AML-193 (cell line): ENCODE measurements at regions not wholly inside any gene's neighbourhood (a gene's known extent, or its start where the extent isn't known, plus 50 kb on each side); places are given as distances from the start of the nearest gene placed in this dataset.
"Not testable (repeated sequence)": the region's sequence is repeated elsewhere in the genome, so short reads cannot be mapped to it uniquely, and the experiment has no call there.

Experiments
- DNase-seq, 2 experiments: peaks; one replicate each; lab custom pipeline; 2025; lab: John Stamatoyannopoulos, UW

DNA sequence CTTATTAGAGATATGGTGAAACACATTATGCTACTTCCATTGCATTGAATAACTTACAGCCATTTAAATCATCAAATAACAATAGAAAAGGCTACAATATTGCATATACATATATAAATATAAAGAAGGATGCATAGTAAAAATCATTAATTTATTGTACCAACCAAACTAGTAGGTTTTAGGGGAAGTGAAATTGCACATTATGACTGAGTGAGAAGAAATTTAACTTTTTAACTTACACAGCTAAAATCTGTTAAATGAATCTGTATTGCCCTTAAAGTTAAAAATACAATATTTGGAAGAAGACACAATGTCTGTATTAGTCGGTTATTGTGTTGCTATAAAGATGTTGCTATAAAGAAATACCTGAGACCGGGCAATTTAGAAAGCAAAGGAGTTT is 2073.7 kb upstream of the ACO1 start:
- DNase-seq: no peak

DNA sequence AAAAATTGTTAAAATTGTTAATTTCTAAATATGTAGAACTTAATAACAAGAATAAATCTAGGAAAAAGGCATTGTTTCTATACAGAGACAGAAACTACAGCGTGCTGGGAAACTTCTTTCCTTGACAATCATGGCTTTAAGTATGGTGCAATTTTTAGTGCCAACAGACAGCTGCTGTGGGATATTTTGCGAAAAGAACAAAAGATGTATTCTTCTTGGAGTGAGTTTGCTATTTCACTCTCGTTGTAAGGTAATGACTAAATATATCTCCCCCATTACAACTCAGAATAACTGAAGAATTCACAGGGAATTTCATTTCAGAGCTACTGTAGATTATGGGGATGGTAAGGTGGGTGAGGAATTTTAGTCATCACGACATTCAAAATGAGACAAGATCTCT is 2055.0 kb upstream of the ACO1 start:
- no peak for DNase-seq

DNA sequence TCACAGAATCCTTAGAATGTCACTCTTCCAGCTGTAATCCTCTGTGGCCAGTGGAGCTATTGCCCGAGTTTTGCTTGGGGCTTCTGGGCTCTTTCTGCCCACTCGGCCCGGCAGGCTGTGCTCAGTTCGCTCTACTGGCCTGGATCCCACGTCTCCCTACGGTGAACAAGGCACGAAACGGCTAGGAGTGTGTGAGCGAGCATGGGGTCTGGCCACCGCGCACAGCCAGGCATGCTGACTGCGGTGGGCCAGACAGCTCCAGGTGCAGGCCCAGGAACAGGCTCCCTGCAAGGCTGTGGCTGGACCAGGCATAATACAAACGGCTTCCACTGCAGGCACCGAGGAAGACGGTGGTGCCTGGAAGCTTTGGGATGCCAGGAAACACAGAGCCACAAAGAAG is 2035.5 kb upstream of the ACO1 start:
- no peak for DNase-seq

DNA sequence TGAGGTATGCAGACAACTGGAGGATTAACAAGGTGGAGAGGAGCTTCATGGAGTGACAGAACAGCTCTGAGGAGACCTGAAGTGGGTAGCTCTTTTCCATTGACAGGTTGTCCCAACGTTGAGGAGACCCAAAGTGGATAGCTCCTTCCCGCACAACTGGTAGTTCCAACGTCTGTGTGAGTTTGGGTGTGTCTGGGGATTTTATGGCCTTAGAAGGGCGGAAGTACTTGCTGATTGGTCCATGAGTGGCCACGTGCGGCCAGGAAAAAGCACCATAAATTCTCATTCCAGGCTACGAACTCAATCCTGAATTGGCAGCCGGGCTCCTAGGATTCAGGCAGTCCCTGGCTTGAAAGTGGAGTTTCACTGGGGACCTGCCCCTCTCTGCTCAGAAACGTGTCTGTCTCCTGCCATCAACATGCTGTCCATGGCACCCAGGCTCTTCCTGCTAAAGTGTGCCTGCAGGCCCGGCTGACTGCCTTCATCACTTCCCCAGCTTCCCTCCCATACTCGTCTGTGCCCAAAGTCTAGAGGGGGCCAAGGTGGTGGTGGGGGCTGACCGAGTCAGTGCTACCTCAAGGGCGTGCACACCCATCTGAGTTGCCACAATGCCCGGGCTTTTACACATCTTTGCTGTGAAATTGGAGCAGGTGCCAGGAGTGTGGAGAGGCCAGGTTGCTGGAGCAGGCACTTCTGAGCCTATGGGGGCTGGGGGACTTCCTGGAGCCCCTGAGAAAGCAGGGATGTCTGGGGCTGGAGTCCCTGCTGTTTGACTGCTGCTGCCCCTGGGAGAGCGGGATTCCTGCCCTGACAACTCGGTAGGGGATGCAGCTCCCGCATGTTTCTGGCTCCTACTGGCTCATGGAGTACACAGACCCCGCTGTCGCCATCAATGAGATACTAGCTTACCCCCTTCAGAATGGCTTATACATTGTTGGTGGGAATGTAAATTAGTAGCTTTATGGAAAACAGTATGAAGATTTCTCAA is 2034.6 kb upstream of the ACO1 start:
- no peak for DNase-seq

DNA sequence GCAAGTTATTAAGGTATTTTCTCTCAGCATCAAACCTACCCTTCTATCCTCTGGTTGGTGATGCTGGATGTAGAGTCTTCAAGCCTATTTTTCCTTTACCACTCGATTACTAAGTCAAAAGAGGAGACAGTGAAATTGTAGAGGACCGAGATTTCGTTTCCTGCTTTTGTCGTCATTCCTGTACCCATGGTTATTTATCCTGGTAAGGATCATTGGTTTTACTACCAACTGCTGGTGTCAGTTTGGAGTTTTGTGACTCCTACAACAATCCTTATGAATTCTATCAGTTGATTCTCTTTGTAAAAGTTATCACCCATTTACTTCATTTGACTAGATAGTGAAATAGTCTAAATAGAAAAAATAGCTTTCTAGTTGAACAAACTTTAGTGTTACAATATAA is 2028.2 kb upstream of the ACO1 start:
- DNase-seq: no peak

DNA sequence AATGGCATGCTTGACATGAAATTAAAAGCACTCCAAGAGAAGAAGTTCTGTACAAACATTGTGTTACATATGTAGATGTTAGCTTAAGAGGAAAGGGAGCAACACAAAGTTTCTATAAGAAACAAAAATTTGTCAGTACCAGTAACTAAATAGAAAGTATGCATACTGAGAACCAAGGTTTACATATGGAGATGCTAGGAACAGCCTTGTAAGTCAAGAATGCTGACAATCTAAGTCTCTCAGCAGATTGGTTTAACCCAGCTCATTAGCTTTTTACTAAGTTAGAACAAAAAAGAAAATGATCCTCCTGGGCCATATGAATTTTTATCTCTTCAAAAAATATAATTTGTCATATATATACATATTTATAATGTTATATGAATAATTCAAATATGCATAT is 2022.1 kb upstream of the ACO1 start:
- no peak for DNase-seq

DNA sequence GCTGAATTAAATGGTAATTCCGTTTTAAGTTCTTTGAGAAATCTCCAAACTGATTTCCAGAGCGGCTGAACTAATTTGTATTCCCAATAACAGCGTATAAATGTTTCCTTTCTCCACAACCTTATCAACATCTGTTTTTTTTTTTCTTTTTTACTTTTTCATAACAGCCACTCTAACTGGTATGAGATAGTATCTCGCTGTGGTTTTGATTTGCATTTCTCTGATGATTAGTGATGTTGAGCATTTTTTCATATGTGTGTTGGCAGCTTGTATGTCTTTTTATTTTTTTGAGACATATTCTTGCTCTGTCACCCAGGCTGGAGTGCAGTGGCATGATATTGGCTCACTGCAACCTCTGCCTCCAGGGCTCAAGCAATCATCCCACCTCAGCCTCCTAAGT is 2018.3 kb upstream of the ACO1 start:
- DNase-seq: not testable (repeated sequence)

DNA sequence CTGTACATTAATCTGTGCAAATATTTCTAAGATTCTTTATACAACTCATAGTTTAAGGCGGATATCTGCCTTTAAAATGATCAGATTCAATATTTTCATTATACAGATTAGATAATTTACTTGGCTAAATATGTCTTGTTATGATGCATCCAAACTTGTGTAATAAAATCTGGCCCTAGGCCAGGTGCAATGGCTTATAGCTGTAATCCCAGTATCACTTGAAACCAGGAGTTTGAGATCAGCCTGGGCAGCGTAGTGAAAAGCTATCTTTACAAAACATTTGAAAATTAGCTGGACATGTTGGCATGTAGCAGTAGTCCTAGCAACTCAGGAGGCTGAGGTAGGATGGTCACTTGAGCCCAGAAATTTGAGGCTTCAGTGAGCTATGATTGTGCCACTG is 2002.2 kb upstream of the ACO1 start:
- DNase-seq: no peak

DNA sequence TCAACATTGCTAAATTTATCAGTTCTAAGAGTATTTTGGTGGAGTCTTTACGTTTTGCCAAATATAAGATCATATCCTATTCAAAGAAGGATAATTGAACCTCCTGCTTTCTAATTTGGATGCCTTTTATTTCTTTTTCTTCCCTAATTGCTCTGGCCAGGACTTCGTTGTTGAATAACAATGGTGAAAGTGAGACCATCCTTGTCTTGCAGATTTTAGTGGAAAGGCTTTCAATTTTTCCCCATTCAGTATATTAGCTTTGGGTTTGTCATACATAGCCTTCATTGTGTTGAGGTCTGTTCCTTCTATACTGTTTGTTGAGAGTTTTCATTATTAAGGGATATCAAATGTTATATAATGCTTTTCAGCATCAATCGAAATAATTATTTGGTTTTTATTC is 1974.2 kb upstream of the ACO1 start:
- no peak for DNase-seq

DNA sequence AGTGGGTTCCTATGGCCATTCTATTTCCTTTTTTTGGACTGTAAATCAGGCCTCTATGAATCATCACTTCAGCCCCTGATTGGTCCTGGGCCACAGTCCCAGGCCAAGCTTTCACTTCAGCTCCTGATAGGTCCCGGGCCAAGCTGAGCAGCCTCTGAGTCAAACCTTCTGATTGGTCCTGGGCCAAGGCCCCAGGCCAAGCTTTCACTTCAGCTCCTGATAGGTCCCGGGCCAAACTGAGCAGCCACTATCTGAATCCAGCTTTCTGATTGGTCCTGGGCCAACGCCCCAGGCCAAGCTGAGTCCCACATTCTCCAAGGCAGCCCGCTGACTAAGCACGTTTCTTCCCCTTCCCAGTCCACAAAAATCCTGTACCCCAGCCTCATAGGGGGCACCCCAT is 1972.9 kb upstream of the ACO1 start:
- DNase-seq: no peak

DNA sequence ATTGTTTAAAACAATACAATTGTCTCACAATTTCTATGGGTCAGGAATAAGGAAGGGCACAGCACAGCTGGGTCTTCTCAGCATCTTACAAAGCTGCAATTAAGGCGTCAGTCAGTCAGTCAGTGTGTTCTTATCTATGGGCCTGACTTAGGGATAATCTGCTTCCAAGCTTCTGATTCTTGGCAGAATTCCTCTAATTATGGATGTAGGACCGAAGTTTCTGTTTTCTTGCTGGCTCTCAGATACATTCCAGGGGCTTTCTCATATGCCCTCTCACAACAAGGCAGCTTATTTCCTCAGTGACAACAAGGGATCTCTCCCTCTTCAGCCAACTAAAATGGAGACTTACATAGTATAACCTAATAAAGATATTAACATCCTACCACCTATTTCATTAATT is 1925.3 kb upstream of the ACO1 start:
- no peak for DNase-seq

DNA sequence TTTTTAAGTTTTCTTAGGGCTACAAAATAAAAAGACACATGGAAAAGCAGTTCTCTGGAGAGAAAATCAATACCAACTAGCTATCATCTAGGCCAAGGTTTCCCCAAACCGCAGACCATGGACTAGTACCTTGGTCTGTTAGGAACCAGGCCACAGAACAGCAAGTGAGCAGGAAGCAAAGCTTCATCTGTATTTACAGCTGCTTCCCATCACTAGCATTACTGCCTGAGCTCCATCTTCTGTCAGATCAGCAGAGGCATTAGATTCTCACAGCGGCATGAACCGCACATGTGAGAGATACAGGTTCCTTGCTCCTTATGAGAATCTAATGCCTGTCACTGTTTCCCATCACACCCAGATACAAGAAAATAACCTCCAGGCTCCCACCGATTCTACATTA is 1907.6 kb upstream of the ACO1 start:
- DNase-seq: no peak

DNA sequence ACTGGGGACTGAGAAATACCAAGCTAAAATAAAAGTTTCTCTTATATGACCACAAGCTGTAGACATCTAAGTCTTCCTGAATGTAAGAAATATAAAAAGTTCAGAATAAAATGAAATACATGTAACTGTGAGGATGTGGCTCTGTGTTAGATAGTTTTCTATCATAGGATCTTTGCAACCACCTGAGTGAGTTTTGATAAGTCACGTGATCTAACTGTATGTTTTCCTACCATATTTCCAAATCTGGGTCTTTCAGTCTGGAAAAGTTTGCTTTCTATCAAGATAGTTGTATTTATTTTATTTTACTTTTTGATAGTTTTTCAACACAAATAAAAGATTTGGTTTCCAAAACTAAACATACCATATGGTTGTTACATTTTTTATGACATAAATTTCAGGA is 1905.8 kb upstream of the ACO1 start:
- no peak for DNase-seq

DNA sequence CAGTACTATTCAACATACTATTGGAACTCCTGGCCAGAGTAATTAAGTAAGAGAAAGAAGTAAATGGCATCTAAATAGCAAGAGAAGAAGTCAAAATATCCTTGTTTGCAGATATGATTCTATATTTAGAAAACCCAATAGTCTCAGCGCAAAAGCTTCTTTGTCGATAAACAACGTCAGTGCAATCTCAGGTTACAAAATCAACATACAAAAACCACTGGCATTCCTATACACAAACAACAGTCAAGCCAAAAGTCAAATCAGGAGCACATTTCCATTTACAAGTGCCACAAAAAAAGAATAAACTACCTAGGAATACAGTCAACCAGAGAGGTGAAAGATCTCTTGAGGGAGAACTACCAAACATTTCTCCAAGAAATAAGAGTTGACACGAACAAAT is 1901.9 kb upstream of the ACO1 start:
- no peak for DNase-seq

DNA sequence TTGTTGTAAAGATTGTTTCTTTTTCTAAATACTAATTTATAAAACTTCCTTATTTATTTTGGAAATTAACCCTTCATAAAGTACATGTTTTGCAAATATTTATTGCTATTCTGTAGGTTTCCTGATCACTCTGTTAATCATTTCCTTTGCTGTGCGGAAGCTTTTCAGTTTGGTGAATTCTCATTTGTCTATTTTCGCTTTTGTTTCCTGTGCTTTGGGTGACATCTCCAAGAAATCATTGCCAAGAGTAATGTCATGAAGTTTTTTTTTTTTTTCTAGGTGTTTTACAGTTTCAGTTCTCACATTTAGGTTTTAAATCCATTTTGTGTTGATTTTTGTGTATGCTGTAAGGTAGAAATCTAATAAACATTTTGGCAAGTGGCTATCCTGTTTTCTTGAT is 1899.8 kb upstream of the ACO1 start:
- no peak for DNase-seq

DNA sequence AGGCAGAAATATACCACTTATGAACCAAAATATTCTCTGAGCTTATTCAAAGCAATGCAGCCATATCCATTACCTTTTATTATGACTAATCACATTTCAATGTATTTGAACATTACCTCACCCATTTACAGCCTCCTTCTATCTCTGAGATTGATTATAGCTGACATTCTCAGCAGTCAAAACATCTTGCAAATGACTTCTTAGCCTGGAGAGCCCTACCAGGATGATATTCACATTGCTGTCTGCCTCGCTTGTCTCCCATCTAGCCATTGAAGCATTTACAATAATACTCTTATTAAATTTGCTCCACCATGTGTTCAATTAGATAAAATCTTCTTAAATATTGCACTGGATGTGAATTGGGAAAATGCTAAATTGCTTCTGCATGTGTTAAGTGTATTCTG is 1879.9 kb upstream of the ACO1 start:
- DNase-seq: no peak

DNA sequence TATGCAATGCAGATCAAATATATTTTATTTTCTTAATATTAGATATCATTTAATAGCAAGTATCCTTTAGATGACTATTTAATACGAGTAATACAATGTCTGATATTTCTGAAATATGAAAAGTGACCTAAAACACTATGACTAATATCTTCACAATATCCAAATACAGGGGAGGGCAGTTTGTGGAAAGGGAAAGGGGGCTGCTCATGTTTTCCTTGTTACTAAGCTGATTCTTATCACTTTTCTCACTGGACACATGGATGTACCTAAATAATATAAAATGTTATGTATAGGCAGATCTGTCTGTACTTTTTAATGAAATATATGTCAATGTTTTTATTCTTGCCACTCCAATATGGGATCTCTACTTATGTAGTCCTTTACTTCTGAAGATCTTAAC is 1879.1 kb upstream of the ACO1 start:
- no peak for DNase-seq

DNA sequence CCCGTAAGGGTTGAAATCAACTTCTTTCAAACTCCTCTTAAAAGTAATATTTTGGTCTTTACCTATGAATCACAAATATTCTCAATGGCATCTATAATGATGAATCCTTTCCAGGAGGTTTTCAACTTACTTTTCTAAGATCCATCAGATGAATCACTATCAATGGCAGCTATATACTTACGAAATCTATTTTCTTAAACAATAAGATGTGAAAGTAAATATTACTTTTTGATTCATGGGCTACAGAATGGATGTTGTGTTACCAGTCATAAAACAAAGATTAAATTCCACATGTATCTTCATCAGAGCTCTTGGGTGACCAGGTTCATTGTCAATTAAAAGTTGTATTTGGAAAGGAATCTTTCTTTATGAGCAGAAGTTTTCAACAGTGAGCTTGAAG is 1877.7 kb upstream of the ACO1 start:
- DNase-seq: no peak

DNA sequence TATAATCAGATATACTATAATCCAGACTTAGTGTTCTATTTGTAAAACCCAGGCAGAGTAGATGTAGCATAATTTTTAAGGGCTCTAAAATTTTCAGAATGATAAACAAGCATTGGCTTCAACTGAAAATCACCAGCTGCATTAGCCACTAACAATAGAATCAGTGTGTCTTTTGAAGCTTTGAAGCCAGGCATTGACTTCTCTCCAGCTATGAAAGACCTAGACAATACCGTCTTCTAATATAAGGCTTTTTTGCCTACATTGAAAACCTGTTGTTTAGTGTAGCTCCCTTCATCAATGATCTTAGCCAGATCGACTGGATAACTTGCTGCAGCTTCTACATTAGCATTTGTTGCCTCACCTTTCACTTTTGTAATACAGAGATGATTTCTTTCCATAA is 1877.3 kb upstream of the ACO1 start:
- DNase-seq: no peak

DNA sequence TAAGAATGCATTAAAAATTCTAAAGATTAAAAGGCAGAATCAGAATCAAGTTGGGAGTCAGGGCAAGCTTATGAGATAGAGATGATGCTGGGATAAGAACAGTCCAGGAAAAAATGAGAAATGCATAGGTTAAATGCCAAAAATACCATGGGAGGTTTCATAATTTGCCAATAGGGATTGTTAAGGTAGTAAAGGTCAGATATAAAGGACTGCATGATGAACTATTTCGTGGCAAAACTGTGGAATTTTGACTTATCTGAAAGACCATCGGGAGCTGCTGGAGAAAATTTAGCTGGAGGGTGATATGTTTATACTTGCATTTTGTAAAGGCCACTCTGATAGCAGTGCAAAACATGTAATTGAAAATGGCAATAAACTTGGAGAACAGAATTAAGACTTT is 1872.8 kb upstream of the ACO1 start:
- DNase-seq: no peak

DNA sequence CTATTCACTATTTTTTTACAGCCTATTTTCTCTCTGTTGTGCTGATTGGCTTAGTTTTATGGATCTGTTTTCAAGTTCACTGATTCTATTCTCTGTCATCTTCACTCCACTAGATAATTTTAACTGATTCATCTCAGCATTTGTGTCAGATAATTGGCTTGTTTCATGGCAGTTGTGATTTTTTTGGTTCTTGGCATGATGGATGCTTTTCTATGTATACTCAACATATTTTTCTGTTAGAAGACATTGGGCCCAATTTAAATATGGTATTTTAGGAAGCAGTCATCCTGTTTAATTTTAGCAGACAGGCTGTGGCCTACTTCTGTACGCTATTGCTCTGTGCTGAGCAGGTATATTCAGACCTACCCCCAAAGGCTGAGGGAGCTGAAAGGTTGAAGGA is 1865.3 kb upstream of the ACO1 start:
- DNase-seq: no peak

DNA sequence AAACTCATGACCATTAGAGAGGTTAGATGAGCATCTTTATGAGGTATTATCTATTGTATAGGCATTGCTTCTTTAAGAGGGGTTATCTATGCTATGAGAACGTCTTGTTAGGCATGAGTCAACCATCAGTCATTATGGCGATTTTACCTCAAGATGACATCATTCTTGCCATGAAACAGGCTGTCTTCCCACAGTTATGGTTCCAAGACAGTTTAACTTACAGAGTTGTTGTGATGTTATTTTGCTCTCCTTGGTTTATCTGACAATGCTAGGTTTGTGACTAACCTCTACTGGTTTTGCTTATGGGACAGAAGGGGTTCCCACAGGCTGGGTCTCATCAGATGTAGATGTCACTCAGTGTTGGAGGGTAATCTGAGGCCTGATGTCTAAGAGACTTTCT is 1864.7 kb upstream of the ACO1 start:
- DNase-seq: no peak

DNA sequence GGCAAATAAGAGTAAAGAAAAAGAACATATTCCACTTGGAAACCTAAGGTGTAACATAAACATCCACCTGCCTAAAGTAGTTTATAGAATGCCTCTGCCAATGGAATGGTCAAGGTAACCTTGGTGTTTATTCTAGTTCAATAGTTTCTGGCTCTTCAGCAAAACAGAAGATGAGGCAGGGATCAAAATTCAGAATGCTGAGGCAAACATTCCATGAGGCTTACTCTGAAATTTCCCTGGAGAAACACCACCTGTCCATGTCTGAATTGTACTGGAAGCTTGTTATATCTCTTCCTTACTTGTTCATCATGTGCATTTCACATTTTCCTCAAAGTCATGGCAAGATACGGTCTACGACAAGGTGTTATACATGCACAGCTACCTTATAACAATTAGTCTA is 1862.4 kb upstream of the ACO1 start:
- DNase-seq: no peak

DNA sequence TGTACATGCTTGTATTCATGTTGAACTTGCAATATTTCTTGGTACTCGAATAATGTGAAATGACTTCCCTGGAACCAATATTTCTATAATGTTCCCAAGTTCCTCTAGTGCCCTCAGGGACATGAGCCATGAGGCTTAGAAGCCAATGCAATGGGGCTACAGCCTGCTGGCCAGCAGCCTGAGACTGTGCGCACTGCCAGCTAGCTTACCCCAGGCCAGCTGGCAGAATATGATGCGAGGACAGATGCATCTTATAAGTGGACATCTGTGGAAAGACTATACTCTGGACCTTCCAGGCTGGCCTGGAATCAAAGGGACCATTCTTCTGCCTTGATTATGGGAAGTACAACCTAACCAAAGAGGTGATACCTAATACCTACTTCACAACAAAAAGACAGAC is 1862.0 kb upstream of the ACO1 start:
- no peak for DNase-seq
